OCI-LY1 (cell line): ENCODE measurements at regions not wholly inside any gene's neighbourhood (a gene's known extent, or its start where the extent isn't known, plus 50 kb on each side); places are given as distances from the start of the nearest gene placed in this dataset.

Source experiments
- H2AFZ ChIP-seq: fragments of 200-600 bp; sonication (generic), shearing (Covaris generic); 2 replicates; pipeline ENCODE4 v1.6.0; 2014; ENCODE audit warnings: antibody characterized with exemption, mild to moderate bottlenecking, low read length
- H3F3A ChIP-seq: fragments of 200-600 bp; sonication (generic), shearing (Covaris generic); 2 replicates; pipeline ENCODE4 v1.6.0; 2014; ENCODE audit warnings: mild to moderate bottlenecking, antibody characterized with exemption, low read length, moderate library complexity; ENCODE audit not compliant: insufficient read depth
- H3K27ac ChIP-seq: fragments of 200-600 bp; sonication (generic); 2 replicates; pipeline ENCODE4 v1.5.1; 2014; ENCODE audit warnings: low read length, mixed run types, mild to moderate bottlenecking, low read depth; ENCODE audit not compliant: poor library complexity, severe bottlenecking
- H3K27me3 ChIP-seq: fragments of 200-600 bp; sonication (generic); 2 replicates; pipeline ENCODE4 v1.6.0; 2014; ENCODE audit warnings: antibody characterized with exemption, mild to moderate bottlenecking, low read length, moderate library complexity; ENCODE audit not compliant: insufficient read depth
- H3K36me3 ChIP-seq: fragments of 200-600 bp; sonication (generic); 2 replicates; pipeline ENCODE4 v1.6.1; 2014; ENCODE audit warnings: mild to moderate bottlenecking, antibody characterized with exemption, low read length, moderate library complexity, mixed read lengths; ENCODE audit not compliant: insufficient read depth
- H3K4me1 ChIP-seq: fragments of 200-600 bp; sonication (generic); 2 replicates; pipeline ENCODE4 v1.5.1; 2014; ENCODE audit warnings: mild to moderate bottlenecking, low read length, moderate library complexity; ENCODE audit not compliant: insufficient read depth, severe bottlenecking
- H3K4me2 ChIP-seq: fragments of 200-600 bp; sonication (generic), shearing (Covaris generic); 2 replicates; pipeline ENCODE4 v1.6.1; 2014; ENCODE audit warnings: low read length
- H3K4me3 ChIP-seq: fragments of 200-600 bp; sonication (generic); 2 replicates; pipeline ENCODE4 v1.5.1; 2014; ENCODE audit warnings: low read length, low read depth, mild to moderate bottlenecking, mixed read lengths; ENCODE audit not compliant: poor library complexity, severe bottlenecking
- H3K79me2 ChIP-seq: fragments of 200-600 bp; shearing (Covaris generic); 2 replicates; pipeline ENCODE4 v1.6.1; 2016; ENCODE audit warnings: mixed run types, low read length, mixed read lengths; ENCODE audit not compliant: insufficient read depth
- H3K9ac ChIP-seq: fragments of 200-600 bp; sonication (generic), shearing (Covaris generic); 2 replicates; pipeline ENCODE4 v1.6.1; 2014; ENCODE audit warnings: mild to moderate bottlenecking, low read length, mixed read lengths
- H3K9me2 ChIP-seq: fragments of 200-600 bp; sonication (generic), shearing (Covaris generic); 2 replicates; pipeline ENCODE4 v1.6.1; 2014; ENCODE audit warnings: low read depth, mild to moderate bottlenecking, low read length, mixed read lengths
- H3K9me3 ChIP-seq: fragments of 200-600 bp; shearing (Covaris generic); 2 replicates; pipeline ENCODE4 v1.6.1; 2014; ENCODE audit warnings: low read length, mixed read lengths
- H4K20me1 ChIP-seq: fragments of 200-600 bp; sonication (generic), shearing (Covaris generic); 2 replicates; pipeline ENCODE4 v1.6.0; 2016; ENCODE audit warnings: mild to moderate bottlenecking, low read length; ENCODE audit not compliant: insufficient read depth
- CTCF ChIP-seq: fragments of 200-600 bp; sonication (generic), shearing (Covaris generic); IDR thresholded peaks from 2 replicates; pipeline ENCODE4 v1.5.1; 2017; ENCODE audit warnings: mild to moderate bottlenecking, antibody characterized with exemption, low read length, moderate library complexity, mixed read lengths
- EZH2 ChIP-seq: fragments of 200-600 bp; sonication (generic), shearing (Covaris generic); IDR thresholded peaks from 2 replicates; pipeline ENCODE4 v1.8.0; 2017; ENCODE audit warnings: borderline replicate concordance, mixed run types, mild to moderate bottlenecking, antibody characterized with exemption, low read length, moderate library complexity, mixed read lengths

DNA sequence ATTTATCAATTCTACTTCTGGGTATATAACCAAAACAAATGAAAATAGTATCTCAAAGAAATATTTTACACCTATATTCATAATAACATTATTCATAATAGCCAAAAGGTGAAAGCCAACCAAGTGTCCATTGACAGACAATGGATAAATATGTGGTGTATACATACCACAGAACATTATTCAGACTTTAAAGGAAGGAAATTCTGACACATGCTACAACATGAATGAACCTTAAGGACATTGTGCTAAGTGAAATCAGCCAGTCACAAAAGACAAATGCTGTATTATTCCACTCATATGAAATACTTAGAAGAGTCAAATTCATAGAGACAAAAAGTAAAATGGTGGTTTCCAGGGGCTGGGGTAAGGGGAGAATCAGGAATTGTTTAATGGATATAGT, 370.5 kb upstream of the CHAC2 start:
- Histone ChIP-seq H2AFZ (no peak overlapping the region), H3K36me3 (no peaks in the 10 kb centered on the region), H3K9me2 (no peaks in the 10 kb centered on the region)

GRCh38 chr2:53381271-53381670, 386.3 kb upstream of the CHAC2 start:
- Histone ChIP-seq H3K4me1 (no peaks in the 10 kb centered on the region), H3K36me3 (no peaks in the 10 kb centered on the region), H2AFZ (no peak overlapping the region), H3K4me3 (no peak overlapping the region), H3K79me2 (no peaks in the 10 kb centered on the region), H3K27ac (no peak overlapping the region), H3K27me3 (no peaks in the 10 kb centered on the region), H3F3A (no peaks in the 10 kb centered on the region), H3K4me2 (no peak overlapping the region), H3K9me3 (no peaks in the 10 kb centered on the region), H4K20me1 (no peaks in the 10 kb centered on the region), H3K9me2 (no peaks in the 10 kb centered on the region), H3K9ac (no peak overlapping the region)
- TF ChIP-seq CTCF (no peak), EZH2 (no peak)

More for the DNA sequence above, 370.5 kb upstream of the CHAC2 start:
- Histone ChIP-seq H3F3A (no peaks in the 10 kb centered on the region), H4K20me1 (no peaks in the 10 kb centered on the region), H3K79me2 (no peaks in the 10 kb centered on the region), H3K9me3 (no peaks in the 10 kb centered on the region), H3K4me2 (no peak overlapping the region), H3K27ac (no peak overlapping the region), H3K27me3 (no peaks in the 10 kb centered on the region), H3K9ac (no peak overlapping the region), H3K4me1 (no peaks in the 10 kb centered on the region), H3K4me3 (no peak overlapping the region)
- TF ChIP-seq CTCF, result no peak
- TF ChIP-seq EZH2, result no peak

GRCh38 chr2:53379547-53379946, 388.1 kb upstream of the CHAC2 start:
- Histone ChIP-seq H3K36me3 (no peaks in the 10 kb centered on the region), H3K9me3 (no peaks in the 10 kb centered on the region), H3K4me2 (no peak overlapping the region), H4K20me1 (no peaks in the 10 kb centered on the region), H3K79me2 (no peaks in the 10 kb centered on the region), H3K4me3 (no peak overlapping the region), H2AFZ (no peak overlapping the region), H3K4me1 (no peaks in the 10 kb centered on the region), H3F3A (no peaks in the 10 kb centered on the region), H3K27me3 (no peaks in the 10 kb centered on the region), H3K27ac (no peak overlapping the region), H3K9me2 (no peaks in the 10 kb centered on the region), H3K9ac (no peak overlapping the region)
- TF ChIP-seq CTCF (no peak), EZH2 (no peak)
